H1 (cell line): ENCODE measurements at regions not wholly inside any gene's neighbourhood (a gene's known extent, or its start where the extent isn't known, plus 50 kb on each side); places are given as distances from the start of the nearest gene placed in this dataset.

Experiments used
- ASH2L ChIP-seq: fragments of 200-600, 300-600 bp; sonication (generic); IDR thresholded peaks from one replicate; pipeline ENCODE4 v1.7.1; 2017; ENCODE audit warnings: low read length
- CHD2 ChIP-seq: IDR thresholded peaks from 2 replicates; pipeline ENCODE4 v1.6.1; 2012; ENCODE audit warnings: low read length, improper control_type of control experiment
- FOSL1 ChIP-seq: IDR thresholded peaks from 2 replicates; pipeline ENCODE4 v1.6.1; 2011; ENCODE audit warnings: mild to moderate bottlenecking, low read depth, low read length, moderate library complexity; ENCODE audit not compliant: insufficient read depth
- GABPA ChIP-seq: IDR thresholded peaks from 2 replicates; pipeline ENCODE4 v1.6.1; 2011; ENCODE audit warnings: mild to moderate bottlenecking, low read length, moderate library complexity, borderline replicate concordance; ENCODE audit not compliant: insufficient read depth
- KDM4A ChIP-seq: IDR thresholded peaks from one replicate; pipeline ENCODE4 v1.7.1; 2012; ENCODE audit warnings: low read depth, mild to moderate bottlenecking, moderate library complexity, low read length, inconsistent platforms; ENCODE audit not compliant: severe bottlenecking
- MAX ChIP-seq: IDR thresholded peaks from 2 replicates; pipeline ENCODE4 v1.6.1; 2012; ENCODE audit warnings: inconsistent platforms
- POLR2A ChIP-seq, 2 experiments: IDR thresholded peaks; 1 replicate in 1 of 2; 2 replicates in 1 of 2; pipeline ENCODE4 v1.6.1; 2011; ENCODE audit warnings: low read depth in 2 of 2, low read length in 2 of 2, mild to moderate bottlenecking in 2 of 2; ENCODE audit errors: control extremely low read depth in 1 of 2
- POLR2AphosphoS5 ChIP-seq: IDR thresholded peaks from 2 replicates; pipeline ENCODE4 v1.6.1; 2011; ENCODE audit warnings: low read depth, low read length
- SP2 ChIP-seq: IDR thresholded peaks from 2 replicates; pipeline ENCODE4 v1.6.1; 2012; ENCODE audit warnings: mild to moderate bottlenecking, low read length, inconsistent platforms
- TCF12 ChIP-seq: IDR thresholded peaks from 2 replicates; pipeline ENCODE4 v1.6.1; 2011; ENCODE audit warnings: low read depth, mild to moderate bottlenecking, low read length
- TF ChIP-seq, protein P1 (sequence below): fragments of 300-600 bp; sonication (generic); IDR thresholded peaks from 2 replicates; pipeline ENCODE4 v1.7.1; 2012; ENCODE audit warnings: low read length, moderate library complexity, mild to moderate bottlenecking, inconsistent platforms; ENCODE audit not compliant: insufficient replicate concordance

DNA sequence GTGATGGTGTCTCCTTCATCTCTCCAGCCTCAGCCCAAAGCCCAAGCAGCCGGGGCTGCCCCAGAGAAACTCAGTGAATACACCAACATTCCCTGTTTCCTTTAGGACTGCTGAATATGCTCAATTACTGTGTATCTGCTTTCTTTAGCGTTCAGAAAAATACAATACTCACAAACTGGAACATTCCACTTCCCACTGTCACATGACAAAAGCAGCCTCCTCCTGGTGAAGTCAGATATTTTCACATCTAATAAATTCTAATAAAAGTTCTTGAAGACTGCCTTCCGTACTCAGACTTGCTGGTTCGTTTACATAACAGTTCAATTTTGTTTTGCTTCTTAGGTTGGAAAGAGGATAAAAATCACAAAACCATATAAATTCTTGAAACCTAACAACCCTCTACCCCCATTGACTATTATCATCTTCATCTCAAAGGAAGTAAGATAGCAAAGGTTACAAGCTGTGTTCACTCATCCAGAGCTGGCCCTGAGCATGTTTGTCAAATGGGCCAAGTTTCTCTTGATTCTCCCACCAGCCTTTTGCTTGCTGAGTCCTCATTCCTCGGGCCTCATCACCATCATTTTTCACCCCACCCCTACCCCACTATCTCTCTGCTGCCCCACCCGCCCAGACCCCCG lies 190.8 kb upstream of the HNRNPA3 start (continued):
- TF ChIP-seq, protein P1, sequence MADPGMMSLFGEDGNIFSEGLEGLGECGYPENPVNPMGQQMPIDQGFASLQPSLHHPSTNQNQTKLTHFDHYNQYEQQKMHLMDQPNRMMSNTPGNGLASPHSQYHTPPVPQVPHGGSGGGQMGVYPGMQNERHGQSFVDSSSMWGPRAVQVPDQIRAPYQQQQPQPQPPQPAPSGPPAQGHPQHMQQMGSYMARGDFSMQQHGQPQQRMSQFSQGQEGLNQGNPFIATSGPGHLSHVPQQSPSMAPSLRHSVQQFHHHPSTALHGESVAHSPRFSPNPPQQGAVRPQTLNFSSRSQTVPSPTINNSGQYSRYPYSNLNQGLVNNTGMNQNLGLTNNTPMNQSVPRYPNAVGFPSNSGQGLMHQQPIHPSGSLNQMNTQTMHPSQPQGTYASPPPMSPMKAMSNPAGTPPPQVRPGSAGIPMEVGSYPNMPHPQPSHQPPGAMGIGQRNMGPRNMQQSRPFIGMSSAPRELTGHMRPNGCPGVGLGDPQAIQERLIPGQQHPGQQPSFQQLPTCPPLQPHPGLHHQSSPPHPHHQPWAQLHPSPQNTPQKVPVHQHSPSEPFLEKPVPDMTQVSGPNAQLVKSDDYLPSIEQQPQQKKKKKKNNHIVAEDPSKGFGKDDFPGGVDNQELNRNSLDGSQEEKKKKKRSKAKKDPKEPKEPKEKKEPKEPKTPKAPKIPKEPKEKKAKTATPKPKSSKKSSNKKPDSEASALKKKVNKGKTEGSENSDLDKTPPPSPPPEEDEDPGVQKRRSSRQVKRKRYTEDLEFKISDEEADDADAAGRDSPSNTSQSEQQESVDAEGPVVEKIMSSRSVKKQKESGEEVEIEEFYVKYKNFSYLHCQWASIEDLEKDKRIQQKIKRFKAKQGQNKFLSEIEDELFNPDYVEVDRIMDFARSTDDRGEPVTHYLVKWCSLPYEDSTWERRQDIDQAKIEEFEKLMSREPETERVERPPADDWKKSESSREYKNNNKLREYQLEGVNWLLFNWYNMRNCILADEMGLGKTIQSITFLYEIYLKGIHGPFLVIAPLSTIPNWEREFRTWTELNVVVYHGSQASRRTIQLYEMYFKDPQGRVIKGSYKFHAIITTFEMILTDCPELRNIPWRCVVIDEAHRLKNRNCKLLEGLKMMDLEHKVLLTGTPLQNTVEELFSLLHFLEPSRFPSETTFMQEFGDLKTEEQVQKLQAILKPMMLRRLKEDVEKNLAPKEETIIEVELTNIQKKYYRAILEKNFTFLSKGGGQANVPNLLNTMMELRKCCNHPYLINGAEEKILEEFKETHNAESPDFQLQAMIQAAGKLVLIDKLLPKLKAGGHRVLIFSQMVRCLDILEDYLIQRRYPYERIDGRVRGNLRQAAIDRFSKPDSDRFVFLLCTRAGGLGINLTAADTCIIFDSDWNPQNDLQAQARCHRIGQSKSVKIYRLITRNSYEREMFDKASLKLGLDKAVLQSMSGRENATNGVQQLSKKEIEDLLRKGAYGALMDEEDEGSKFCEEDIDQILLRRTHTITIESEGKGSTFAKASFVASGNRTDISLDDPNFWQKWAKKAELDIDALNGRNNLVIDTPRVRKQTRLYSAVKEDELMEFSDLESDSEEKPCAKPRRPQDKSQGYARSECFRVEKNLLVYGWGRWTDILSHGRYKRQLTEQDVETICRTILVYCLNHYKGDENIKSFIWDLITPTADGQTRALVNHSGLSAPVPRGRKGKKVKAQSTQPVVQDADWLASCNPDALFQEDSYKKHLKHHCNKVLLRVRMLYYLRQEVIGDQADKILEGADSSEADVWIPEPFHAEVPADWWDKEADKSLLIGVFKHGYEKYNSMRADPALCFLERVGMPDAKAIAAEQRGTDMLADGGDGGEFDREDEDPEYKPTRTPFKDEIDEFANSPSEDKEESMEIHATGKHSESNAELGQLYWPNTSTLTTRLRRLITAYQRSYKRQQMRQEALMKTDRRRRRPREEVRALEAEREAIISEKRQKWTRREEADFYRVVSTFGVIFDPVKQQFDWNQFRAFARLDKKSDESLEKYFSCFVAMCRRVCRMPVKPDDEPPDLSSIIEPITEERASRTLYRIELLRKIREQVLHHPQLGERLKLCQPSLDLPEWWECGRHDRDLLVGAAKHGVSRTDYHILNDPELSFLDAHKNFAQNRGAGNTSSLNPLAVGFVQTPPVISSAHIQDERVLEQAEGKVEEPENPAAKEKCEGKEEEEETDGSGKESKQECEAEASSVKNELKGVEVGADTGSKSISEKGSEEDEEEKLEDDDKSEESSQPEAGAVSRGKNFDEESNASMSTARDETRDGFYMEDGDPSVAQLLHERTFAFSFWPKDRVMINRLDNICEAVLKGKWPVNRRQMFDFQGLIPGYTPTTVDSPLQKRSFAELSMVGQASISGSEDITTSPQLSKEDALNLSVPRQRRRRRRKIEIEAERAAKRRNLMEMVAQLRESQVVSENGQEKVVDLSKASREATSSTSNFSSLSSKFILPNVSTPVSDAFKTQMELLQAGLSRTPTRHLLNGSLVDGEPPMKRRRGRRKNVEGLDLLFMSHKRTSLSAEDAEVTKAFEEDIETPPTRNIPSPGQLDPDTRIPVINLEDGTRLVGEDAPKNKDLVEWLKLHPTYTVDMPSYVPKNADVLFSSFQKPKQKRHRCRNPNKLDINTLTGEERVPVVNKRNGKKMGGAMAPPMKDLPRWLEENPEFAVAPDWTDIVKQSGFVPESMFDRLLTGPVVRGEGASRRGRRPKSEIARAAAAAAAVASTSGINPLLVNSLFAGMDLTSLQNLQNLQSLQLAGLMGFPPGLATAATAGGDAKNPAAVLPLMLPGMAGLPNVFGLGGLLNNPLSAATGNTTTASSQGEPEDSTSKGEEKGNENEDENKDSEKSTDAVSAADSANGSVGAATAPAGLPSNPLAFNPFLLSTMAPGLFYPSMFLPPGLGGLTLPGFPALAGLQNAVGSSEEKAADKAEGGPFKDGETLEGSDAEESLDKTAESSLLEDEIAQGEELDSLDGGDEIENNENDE, result no peak
- TF ChIP-seq SP2, result no peak
- no peak for TF ChIP-seq POLR2AphosphoS5
- no peak for TF ChIP-seq POLR2A (IDR thresholded peaks at IDR 0.05; ENCODE audit: control extremely low read depth in 1 of 2, low read depth in 2 of 2, low read length in 2 of 2)
- TF ChIP-seq FOSL1, result no peak
- TF ChIP-seq ASH2L, result no peak
- TF ChIP-seq MAX, result no peak
- TF ChIP-seq TCF12, result no peak
- no peak for TF ChIP-seq GABPA
- no peak for TF ChIP-seq CHD2
- no peak for TF ChIP-seq KDM4A
